GM19238 (cell line): ENCODE measurements at regions not wholly inside any gene's neighbourhood (a gene's known extent, or its start where the extent isn't known, plus 50 kb on each side); places are given as distances from the start of the nearest gene placed in this dataset.

Experiments used
- DNase-seq: peaks from one replicate; pipeline ENCODE4 v3.0.0; 2011; ENCODE audit warnings: low spot score; ENCODE audit not compliant: insufficient read length

DNA sequence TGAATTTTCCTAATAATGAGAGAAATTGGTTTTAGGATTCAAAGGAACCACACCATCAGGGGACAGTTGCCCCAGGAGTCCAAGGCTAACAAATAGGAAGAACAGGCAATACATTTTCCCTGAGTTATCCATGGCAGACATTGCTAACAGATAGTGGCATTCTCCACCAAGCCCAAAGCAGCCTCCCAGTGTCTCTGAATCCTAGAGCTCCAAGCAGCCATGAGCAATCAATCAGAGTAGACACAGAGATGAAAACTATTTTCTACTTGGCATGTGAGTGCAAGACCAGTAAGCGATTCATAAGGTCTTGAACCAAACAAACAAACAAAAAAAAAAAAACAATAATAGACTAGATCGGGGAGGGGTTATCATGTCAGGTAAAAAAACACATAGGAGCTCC lies 515.7 kb downstream of the MED13L start:
- DNase-seq, result no peak

DNA sequence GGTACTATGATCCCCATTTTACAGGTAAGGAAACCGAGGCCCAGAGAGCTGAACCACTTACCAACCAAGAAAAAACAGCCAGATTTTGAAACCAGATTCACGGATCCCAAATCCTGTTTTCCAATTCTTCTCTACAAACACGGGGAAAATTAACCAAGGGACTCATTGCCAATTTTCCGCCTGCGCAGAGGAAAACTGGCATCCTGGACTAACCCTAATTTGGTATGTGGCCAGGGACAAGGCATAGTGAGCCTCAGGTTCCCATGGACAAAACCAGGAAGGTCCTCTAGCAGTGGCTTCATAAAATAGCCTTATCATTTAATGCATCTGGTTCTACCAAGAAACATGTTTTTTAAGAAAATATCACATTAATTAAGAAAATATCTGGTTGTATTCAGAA lies 517.3 kb downstream of the MED13L start:
- no peak for DNase-seq

DNA sequence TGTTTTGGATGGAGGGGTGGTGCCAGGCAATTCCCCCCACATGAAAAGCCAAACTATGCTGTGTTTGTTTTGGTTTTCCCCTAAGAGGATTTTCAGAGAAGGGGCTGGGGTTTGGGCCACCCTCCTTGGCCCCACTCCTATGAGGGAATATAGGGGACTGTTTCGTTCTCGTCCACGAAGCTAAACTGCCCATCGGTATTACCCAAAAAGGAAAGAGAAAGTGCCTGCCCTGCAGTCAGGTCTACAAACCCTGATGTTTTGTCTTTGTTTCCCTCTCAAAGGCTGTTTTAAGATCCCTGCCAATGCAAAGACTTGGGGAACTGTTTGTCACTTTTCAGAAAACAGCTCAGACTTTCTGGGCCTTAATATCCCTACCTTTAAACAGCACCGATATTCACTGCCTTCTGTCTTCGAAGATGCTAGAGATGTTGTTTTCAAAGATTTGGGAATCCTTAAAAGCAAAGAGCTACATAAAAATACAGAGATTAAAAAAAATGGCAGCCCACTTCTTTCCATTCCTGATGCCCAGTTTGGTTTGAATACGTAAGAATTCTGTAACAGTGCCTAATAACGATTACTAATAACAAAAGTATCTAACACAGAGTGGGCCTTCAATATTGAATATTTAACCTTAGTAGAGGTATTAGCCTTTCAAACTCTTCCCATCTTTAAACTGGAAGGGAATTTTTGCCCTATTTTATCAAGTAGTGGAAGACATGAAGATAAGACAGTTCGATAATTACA lies 518.4 kb downstream of the MED13L start:
- DNase-seq, result no peak

DNA sequence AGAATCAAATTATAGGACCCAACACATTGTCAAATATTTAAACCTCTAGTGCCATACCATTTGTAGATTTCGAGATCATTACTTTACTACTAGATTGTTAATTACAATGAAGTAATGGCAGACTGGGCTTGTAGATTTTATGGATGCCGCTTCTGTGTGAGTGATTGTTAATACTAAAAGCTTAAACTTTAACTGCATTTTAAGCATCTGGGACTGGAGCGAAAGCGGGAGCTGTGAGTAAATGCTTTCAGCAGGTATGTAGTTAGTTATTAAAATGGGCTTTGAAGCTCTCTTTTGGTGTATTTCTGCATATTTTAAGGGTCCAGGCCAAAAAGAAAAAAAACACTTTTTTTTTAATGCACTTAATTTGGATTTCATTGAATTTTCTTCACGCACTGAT lies 519.3 kb downstream of the MED13L start:
- no peak for DNase-seq

DNA sequence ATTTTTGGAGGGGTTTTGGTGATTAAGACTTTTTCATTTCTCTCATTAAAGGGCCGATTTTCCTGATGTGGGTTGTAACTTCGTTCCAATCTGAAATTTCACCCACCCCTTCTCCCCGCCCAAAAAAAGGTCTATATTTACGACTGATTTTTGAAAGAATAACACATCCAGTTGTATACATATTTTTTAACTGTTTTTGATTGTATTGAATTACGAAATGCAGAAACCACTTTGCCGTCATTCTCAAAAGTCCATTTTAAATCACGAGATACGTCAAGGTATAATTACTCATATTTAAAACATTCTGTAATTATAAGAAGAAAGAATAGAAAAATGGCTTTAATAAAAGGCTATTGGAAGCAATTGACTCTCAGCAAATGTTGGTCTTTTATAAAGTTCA lies 520.7 kb downstream of the MED13L start:
- DNase-seq, result no peak

DNA sequence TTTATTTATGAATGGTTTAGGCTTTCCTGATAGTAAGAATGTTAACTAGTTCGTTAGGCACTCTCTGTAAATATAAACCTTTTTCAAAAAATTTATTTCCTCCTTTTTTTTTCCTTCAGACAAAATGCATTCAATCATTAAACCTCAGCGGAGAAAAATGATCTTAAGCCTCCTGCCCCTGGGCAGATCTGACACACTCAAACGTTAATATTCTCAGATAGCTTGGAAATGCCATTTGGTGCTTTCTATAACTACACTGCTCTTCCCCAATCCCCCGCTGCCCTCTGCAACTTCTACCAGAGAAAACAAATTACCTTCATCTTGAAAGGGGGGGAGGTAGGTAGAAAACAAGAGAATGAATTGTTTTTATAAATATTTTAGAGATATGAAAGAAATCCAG lies 521.2 kb downstream of the MED13L start:
- no peak for DNase-seq

DNA sequence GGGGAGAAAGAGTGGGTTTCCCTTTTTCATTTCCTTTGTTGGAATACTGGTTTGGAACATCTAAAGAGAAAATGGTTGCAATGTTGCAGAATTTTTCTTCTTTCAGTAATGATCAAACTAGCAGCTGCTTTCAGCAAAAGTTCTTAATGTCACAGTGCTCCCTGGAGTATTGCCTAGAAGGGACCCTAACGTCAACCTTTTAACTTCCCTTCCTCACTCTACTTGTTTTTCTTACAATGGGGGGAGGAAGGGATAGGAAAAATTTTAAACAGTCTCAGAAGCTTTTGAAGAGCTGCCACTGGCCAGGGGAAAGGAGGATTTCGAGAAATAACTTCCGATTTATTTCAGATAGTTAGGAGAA lies 521.8 kb downstream of the MED13L start:
- DNase-seq, result no peak

DNA sequence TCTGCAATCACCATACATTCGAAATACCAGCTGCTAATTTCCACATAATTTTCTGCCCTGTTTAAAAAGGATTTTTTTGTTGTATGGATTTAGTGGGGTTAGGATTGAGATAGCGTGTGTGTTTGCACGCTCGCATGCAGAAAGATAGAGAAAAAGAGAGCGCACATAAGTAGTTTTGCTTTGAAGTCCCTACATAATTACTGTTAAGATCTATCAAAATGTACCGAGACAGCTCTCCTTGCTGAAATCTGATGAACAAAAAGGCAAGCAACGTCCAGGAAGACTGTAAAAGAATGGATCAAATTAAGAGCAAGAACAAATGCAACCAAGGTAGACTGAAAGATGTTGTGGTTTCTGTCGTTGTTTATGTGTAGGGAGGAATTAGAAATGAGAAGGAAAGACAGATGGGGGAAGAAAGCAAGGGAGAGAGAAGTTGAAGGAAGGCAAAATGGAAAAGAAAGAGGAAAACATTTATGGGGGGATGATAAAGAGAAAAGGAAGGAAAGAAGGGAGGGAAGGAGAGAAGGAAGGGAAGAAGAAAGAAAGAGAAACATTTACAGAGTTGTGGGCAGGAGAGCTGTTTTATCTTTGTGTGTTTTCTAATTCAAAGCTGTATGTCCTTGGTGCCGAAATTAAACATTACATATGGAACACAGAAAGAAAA lies 522.3 kb downstream of the MED13L start:
- no peak for DNase-seq

DNA sequence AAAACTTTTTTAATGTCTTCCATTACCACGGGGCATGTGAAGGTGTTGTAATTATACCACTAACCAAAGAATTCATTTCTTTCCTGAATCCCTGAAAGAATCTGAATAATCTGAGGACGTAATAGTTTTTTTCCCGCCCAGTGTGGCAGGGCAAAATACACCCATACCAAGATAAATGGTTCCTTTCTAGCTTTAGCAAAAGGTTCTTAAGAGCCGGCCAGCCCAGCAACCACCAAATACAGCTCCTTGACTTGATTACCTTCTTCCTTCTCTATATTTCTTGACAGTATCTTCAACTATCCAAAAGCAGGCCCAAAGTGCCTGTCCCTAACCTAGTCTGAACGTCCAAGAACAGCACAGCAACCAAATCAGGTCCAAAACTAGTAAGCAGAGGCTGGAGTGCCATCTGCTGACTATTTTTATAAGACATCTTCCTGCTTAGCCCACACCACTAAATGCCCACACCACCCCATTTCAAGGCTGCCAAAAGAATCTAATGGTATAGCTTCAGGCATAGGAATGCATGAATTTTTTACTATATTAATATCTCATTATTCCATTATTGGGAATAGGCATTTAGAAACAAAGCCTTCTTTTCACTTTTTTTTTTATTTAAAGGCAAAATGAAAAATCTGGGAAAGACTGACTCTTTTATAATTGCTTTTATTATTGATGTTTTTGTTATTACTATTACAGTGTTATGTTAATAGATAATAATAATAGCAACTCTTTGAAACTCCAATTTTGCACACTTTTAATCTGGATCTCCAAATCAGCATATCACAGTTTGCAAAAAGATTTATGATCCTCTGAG lies 524.4 kb downstream of the MED13L start:
- DNase-seq, result peak; percentile 7

DNA sequence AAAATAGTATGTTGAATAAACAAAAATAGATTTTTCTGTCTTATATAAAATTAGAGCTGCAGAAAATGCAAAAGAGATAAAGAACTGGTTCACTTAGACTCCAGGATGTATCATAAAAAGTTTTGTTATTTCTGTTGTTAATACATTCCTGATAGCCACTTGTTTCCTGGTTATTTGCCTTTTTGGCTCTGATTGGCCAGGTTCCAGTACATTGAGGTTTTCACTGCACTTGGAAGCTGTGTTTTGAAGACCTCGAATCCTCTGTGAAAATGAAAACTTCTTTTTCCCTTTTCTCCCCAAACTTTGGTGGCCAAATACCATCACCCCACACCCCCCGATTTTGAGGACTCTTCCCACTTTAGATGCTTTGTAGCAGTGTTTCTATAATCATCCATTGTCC lies 525.3 kb downstream of the MED13L start:
- DNase-seq, result no peak

DNA sequence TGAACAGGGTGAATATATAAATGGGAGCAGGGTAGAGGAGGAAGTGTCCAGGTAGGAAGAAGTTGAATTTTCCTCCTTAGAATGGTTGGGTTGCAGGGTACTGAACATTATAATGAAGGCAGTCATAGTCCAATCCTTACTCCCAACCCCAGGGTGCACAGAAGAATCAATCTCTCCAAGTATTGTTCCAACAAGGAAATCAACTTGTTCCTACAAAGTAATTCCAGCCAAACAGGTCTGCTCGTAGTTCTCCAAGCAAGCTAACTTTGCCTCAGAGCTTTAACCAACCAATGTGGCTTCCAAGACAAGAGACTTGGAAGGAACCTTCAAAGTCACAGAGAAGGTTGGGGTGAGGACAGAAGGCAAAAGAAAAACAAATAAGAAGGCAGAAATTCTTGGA lies 527.2 kb downstream of the MED13L start:
- no peak for DNase-seq

DNA sequence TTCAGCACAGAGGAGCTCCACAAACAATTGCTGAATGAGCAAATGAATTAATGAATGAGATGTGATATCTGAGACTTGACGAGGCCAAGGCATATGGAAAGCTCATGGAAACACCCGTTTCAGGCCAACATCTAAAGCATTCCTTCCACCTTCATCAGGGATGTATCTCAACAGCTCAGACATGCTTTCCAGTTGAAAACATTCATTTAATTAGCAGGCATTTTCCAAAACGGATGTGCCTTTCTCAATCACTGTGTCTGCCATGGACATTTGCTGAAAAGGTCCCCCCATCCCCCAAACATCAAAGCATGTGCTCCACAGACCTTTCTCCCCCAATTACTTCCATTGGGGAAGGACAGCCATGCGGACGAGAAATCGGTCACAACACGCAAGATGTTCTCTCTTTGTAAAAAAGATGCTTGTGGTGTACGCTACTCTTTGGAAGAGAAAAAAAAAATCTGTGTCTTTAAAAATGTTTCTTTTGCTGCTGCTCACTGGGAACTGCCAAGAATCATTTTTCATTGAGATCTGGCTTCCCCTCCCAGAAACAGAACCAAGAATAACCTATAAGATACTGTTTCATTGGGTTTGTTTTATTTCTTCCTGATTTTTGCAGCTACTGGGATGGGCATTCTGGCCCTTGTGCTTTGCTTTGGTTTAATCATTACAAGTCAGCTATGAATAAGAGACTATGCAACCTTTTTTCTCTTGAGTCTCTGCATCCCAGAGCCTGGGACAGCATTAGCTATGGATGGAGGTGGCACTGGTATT lies 528.2 kb downstream of the MED13L start:
- DNase-seq, result no peak

DNA sequence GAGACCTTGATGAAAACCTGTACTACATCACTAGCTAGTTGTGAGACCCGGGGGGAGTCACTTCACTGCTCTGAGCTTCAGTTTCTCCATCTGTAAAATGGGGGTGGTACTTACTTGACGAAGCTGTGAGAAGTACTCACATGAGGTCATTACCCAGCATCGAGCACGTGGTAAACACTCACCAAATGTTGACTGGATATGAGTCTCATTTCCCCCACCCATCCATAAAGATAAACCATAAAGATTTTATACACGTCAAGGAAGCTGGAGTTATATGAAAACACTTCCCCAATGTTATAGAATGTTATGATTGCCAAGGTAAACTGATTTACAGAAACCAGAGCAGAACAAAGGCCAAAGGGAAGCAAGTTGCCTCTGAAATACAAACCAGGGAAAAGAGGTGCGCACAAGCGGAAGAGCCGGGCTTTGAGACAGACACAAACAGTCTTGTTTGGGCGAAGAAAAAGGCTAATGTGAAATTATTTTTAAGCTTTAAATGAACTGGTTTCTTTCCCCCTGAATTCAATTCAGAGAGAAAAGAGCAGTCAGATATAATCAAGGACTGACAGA lies 536.8 kb downstream of the MED13L start:
- no peak for DNase-seq

DNA sequence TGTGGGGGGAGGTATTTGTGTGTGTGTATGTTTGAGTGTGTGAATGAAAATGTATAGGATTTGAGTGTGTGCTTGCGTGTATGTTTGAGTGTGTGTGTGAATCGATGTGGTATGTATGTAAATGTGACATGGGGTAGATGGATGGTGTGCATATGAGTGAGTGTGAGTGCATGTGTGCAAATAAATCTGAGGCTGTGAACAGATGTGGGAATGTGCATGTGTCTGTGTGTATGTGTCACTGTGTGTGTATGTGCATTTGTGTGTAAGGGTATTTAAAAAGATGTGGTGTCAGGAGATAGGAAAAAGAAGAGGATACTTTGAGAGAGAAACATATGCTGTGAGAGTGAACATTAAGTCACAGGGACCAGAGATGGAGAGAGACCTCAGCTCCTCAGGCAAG lies 539.6 kb downstream of the MED13L start:
- no peak for DNase-seq

DNA sequence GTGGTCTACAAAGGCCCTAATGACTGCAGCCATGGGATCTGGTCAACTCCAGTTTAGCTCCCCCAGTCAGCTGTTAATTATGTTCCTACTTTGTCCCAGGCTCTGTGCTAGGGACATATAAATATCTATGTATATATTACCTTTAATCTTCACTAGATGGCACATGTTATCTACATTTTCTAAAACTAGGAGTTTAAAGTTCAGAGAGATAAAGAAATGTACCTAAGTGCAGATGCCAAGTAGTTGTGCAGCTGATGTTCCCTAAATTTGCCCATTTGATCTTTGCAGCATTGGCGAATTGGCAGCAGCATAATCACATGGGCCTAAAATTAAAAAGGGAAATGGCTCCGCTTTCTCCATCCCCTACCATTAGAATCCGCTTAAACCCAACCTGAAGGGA lies 541.1 kb downstream of the MED13L start:
- DNase-seq, result no peak

DNA sequence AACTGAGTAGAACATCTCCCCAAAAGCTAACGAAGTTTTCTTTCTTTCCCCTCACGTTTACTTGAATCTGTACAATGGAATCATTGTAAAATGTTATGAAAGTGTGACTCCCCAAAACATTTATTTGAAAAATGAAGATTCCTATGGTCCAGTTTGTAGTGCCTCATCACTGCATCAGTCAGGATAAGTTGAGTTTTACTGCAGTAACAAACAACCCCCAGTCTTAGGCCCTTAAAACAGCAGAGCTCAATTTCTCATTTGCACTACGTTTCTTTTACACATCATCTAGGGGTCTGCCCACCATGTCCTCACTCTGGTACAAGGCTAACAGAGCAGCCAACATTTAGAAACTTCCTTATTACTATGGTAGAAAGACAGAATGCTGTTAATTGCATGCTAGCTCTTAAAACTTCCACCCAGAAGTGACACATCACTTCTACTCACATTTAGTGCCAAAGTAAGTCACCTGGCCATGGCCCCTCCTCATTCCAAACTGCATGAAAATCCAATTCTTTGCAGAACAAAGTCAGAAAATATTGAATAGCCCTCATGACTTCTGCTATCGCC lies 546.4 kb downstream of the MED13L start:
- no peak for DNase-seq

DNA sequence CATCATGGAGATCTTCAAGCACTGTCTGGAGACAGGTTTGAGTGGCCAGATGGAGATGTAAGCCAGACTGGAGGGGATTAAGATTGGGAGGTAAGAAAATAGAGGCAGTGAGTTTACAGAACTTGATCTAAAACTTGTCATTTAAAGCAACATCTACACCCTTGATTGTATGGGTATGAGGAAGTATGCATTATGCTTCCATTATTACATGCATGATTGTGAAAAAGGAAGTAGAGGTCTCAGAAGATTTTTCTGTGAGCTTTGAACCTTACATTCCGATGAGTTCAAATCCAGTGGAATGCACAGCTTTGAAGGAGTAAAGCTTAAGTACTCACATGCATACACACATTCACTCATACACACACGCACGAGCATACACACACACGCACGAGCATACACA lies 550.8 kb downstream of the MED13L start:
- DNase-seq, result no peak

DNA sequence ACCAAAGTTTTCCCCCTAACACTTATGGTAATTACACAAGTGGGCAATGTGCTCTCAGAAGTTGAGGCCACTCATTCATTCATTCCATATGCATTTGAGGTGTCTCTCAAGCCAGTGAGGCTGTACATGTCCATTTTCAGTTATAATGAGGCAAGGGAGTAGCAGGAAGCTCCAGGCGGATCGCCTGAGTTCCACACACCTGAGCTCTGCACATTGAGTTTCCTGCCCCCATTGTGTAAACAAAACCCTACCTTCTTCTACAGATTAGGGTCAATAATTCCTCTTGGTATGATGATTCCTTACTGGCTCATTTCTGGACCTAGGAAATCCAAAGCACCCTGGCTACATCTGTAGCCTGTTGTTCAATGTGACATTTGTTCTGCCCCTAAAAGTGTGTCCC lies 555.3 kb downstream of the MED13L start:
- no peak for DNase-seq

DNA sequence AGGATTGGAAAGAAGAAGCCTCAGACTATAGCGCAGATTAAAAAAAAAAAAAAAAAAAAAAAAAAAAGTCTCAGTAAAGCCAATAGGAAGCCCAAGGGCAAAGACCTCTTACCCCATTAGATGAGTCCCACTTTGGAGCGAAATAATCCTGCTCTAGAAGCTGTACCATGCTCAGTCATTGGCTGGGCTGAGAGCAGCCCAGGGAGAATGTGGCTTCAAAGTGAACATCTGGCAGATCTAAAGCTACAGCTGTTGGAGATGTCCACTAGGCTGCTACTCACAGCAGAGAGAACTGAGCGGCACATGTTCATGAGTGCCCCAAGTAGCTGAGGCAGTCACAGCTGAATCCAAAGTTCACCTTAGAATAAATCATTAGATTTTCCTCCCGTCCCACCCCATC lies 560.9 kb downstream of the MED13L start:
- no peak for DNase-seq

DNA sequence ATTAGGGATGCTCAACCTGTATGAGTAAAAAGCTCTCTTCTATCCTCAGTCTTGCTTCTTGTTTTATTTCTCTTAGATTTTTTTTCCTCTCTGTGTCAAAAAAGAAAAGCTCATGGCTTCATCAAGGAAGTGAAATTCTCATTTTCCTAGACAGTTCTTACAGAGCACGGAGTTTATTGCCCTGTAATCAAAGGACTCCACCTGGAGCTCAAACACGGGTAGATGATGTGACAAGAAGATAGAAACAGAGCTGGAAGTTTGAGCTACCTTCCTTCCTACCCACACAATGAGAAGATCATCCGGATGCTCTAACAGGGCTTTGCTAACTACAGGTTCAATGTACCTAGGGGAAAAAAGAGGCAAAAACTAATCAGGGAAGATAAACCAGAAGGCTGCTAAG lies 564.8 kb downstream of the MED13L start:
- no peak for DNase-seq

DNA sequence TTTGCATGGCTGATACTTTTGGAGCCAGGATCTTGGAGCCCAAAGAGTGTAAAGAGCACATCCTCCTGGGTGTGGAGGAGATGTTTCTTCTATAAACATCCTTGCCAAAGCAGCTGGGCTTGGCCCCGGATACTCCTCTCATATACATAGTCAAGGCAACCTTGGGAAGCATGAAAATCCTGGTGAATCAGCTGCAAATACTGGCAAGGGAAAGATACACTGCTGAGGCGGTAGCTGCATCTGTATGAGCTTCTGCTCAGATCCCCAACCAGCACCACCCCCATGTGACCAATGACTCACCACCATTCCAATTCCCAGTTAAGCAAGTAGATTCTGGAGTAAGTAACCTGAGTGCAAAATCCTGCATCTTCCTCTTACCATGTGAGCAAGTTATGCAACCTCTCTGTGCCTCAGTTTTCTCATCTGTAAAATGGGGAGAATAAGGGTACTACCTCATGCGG lies 567.4 kb downstream of the MED13L start:
- DNase-seq, result no peak
